H9 (cell line): ENCODE measurements at regions not wholly inside any gene's neighbourhood (a gene's known extent, or its start where the extent isn't known, plus 50 kb on each side); places are given as distances from the start of the nearest gene placed in this dataset.

Source experiments
- DNase-seq: peaks from one replicate; pipeline ENCODE4 v3.0.0-alpha.2; 2017
- H2AFZ ChIP-seq: one replicate; pipeline ENCODE4 v1.6.1; 2013; ENCODE audit warnings: mild to moderate bottlenecking, low read length, control low read depth, moderate library complexity
- H2AK5ac ChIP-seq: 2 replicates; pipeline ENCODE4 v1.6.1; 2013; ENCODE audit warnings: low read length, control low read depth, mixed read lengths; ENCODE audit not compliant: insufficient read length
- H2BK120ac ChIP-seq: one replicate; pipeline ENCODE4 v1.6.1; 2013; ENCODE audit warnings: low read depth, mild to moderate bottlenecking, low read length, control low read depth, inconsistent platforms; ENCODE audit not compliant: poor library complexity, severe bottlenecking
- H2BK12ac ChIP-seq: 2 replicates; pipeline ENCODE4 v1.6.1; 2013; ENCODE audit warnings: low read length, control low read depth, mixed read lengths, low read depth; ENCODE audit not compliant: insufficient read length
- H2BK15ac ChIP-seq: 2 replicates; pipeline ENCODE4 v1.6.1; 2013; ENCODE audit warnings: low read depth, low read length, control low read depth
- H2BK20ac ChIP-seq: one replicate; pipeline ENCODE4 v1.6.1; 2013; ENCODE audit warnings: low read depth, mild to moderate bottlenecking, low read length, control low read depth, inconsistent platforms; ENCODE audit not compliant: poor library complexity, severe bottlenecking
- H2BK5ac ChIP-seq: 2 replicates; pipeline ENCODE4 v1.6.1; 2013; ENCODE audit warnings: low read length, control low read depth, mixed read lengths; ENCODE audit not compliant: insufficient read length
- H3K14ac ChIP-seq: 2 replicates; pipeline ENCODE4 v1.6.1; 2013; ENCODE audit warnings: low read length, control low read depth; ENCODE audit not compliant: insufficient read depth
- H3K18ac ChIP-seq: 2 replicates; pipeline ENCODE4 v1.6.1; 2013; ENCODE audit warnings: low read depth, mild to moderate bottlenecking, mixed read lengths, low read length, control low read depth; ENCODE audit not compliant: insufficient read length
- H3K23ac ChIP-seq: 2 replicates; pipeline ENCODE4 v1.6.1; 2013; ENCODE audit warnings: low read length, control low read depth, mixed read lengths, low read depth; ENCODE audit not compliant: insufficient read length
- H3K23me2 ChIP-seq: 2 replicates; pipeline ENCODE4 v1.6.1; 2013; ENCODE audit warnings: low read depth, mild to moderate bottlenecking, mixed read lengths, low read length, control low read depth; ENCODE audit not compliant: insufficient read length, poor library complexity, severe bottlenecking
- H3K27ac ChIP-seq: 2 replicates; pipeline ENCODE4 v1.5.1; 2013; ENCODE audit warnings: low read length, control low read depth, mixed read lengths, low read depth; ENCODE audit not compliant: insufficient read length
- H3K27me3 ChIP-seq: 2 replicates; pipeline ENCODE4 v1.6.1; 2013; ENCODE audit warnings: low read length, control low read depth, inconsistent platforms; ENCODE audit not compliant: insufficient read depth
- H3K4ac ChIP-seq: 2 replicates; pipeline ENCODE4 v1.6.1; 2013; ENCODE audit warnings: low read depth, mild to moderate bottlenecking, control low read depth, inconsistent platforms, low read length, moderate library complexity
- H3K4me1 ChIP-seq: 2 replicates; pipeline ENCODE4 v1.6.1; 2013; ENCODE audit warnings: low read length, control low read depth, inconsistent platforms; ENCODE audit not compliant: insufficient read depth
- H3K4me2 ChIP-seq: 2 replicates; pipeline ENCODE4 v1.6.1; 2013; ENCODE audit warnings: low read length, control low read depth, mixed read lengths; ENCODE audit not compliant: insufficient read length, insufficient read depth
- H3K56ac ChIP-seq: 2 replicates; pipeline ENCODE4 v1.6.1; 2013; ENCODE audit warnings: low read depth, mild to moderate bottlenecking, mixed read lengths, low read length, control low read depth; ENCODE audit not compliant: insufficient read length
- H3K79me1 ChIP-seq: 2 replicates; pipeline ENCODE4 v1.6.1; 2013; ENCODE audit warnings: low read depth, mild to moderate bottlenecking, moderate library complexity, low read length, control low read depth, inconsistent platforms; ENCODE audit not compliant: insufficient read depth, poor library complexity, severe bottlenecking
- H3K79me2 ChIP-seq: 2 replicates; pipeline ENCODE4 v1.6.1; 2013; ENCODE audit warnings: low read length, control low read depth, inconsistent platforms; ENCODE audit not compliant: insufficient read depth
- H3K9ac ChIP-seq: 2 replicates; pipeline ENCODE4 v1.6.1; 2013; ENCODE audit warnings: low read length, control low read depth, mixed read lengths; ENCODE audit not compliant: insufficient read length; ENCODE audit errors: extremely low read depth
- H3K9me3 ChIP-seq: one replicate; pipeline ENCODE4 v1.6.1; 2013; ENCODE audit warnings: low read depth, low read length, inconsistent platforms; ENCODE audit not compliant: control insufficient read depth
- H3T11ph ChIP-seq: one replicate; pipeline ENCODE4 v1.6.1; 2013; ENCODE audit warnings: mild to moderate bottlenecking, low read length, control low read depth, inconsistent platforms
- H4K20me1 ChIP-seq: one replicate; pipeline ENCODE4 v1.6.1; 2013; ENCODE audit not compliant: control insufficient read depth, insufficient read length, insufficient read depth
- H4K5ac ChIP-seq: 2 replicates; pipeline ENCODE4 v1.6.1; 2013; ENCODE audit warnings: low read depth, mild to moderate bottlenecking, mixed read lengths, low read length, control low read depth; ENCODE audit not compliant: insufficient read length
- H4K8ac ChIP-seq: replicated peaks from 2 replicates; pipeline ENCODE4 v1.6.1; 2013; ENCODE audit warnings: low read length, control low read depth, mixed read lengths, low read depth; ENCODE audit not compliant: insufficient read length
- H4K91ac ChIP-seq: 2 replicates; pipeline ENCODE4 v1.6.1; 2013; ENCODE audit warnings: low read depth, mild to moderate bottlenecking, moderate library complexity, mixed read lengths, low read length, control low read depth; ENCODE audit not compliant: insufficient read length
- H3K27ac Mint-ChIP-seq, 3 experiments: 2 replicates in 2 of 3; 3 replicates in 1 of 3; pipeline ENCODE4 v1.8.0; 2020 to 2021; ENCODE audit warnings: mixed read lengths in 3 of 3, mild to moderate bottlenecking in 1 of 3, moderate library complexity in 1 of 3
- H3K27me3 Mint-ChIP-seq: 2 replicates; pipeline ENCODE4 v1.8.0; 2021; ENCODE audit warnings: low read depth, mild to moderate bottlenecking, moderate library complexity, mixed read lengths
- H3K36me3 Mint-ChIP-seq, 3 experiments: 2 replicates in 2 of 3; 3 replicates in 1 of 3; pipeline ENCODE4 v1.8.0; 2020 to 2021; ENCODE audit warnings: low read depth in 3 of 3, mixed read lengths in 3 of 3; ENCODE audit not compliant: insufficient read depth in 1 of 3
- H3K4me1 Mint-ChIP-seq, 2 experiments: 2 replicates each; pipeline ENCODE4 v1.8.0; 2020; ENCODE audit warnings: mixed read lengths in 2 of 2
- H3K4me3 Mint-ChIP-seq, 2 experiments: 2 replicates in 1 of 2; 3 replicates in 1 of 2; pipeline ENCODE4 v1.8.0; 2020 to 2021; ENCODE audit warnings: mild to moderate bottlenecking in 2 of 2, mixed read lengths in 2 of 2, moderate library complexity in 1 of 2
- H3K9me3 Mint-ChIP-seq, 2 experiments: 2 replicates in 1 of 2; 3 replicates in 1 of 2; pipeline ENCODE4 v1.8.0; 2020; ENCODE audit warnings: mild to moderate bottlenecking in 2 of 2, mixed read lengths in 2 of 2, moderate library complexity in 1 of 2
- CTCF ChIP-seq: fragments of 200-600 bp; sonication (generic); conservative IDR thresholded peaks from 3 replicates; pipeline ENCODE4 v1.8.0; 2021; ENCODE audit warnings: antibody characterized with exemption, mild to moderate bottlenecking
- WGBS: extraction: QIAGEN DNeasy Blood & Tissue Kit; methylation state at CpG from one replicate; pipeline ENCODE4 v1.1.7; 2013; ENCODE audit warnings: missing lambda C conversion rate, low lambda C conversion rate, mixed read lengths; ENCODE audit not compliant: insufficient read length; ENCODE audit errors: extremely low coverage; 5-methylcytosine and 5-hydroxymethylcytosine counted together

DNA sequence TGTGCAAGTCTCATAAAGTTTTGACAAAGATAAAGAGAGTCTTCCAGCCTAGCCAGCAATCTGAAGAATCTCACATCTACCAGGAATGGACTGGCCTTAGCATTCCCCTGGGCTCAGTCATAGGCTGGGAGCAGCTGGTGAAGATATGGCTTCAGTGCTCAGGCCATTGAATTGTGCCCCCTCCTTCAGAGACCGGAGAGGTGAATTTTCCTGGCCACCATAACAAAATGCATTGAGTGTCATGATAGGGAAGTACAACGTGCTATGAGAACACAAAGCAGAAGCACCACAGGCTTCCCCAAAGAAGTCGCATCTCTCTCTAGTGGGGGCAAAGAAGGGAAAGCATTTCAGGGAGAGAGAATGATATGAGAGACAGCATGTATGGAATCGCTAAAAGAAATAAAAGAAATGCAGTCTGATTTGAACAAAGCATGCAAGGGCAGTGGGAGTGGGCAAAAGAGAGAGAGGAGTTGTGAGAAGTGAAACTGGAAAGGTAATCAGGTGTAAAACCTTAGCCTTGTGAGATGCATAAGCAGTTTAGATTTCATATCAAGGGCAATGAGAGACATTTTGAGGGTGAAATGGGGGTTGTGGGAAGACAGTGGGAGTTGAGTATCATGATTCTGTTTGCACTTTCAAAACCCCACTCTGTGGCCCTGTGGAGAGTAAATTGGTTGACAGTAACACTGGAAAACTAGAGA lies 57.1 kb upstream of the NMUR2 start:
- no peak overlapping the region for H3T11ph ChIP-seq
- no peak overlapping the region for H2BK5ac ChIP-seq
- Mint-ChIP-seq H3K36me3 (no peaks in the 10 kb centered on the region), H3K27ac (no peak overlapping the region), H3K4me1 (0 out of 4 replicates have a peak, but pooled peaks cover 0 to 3% of the 10 kb centered on the region in 2 experiments), H3K27me3 (peaks cover 2% of the 10 kb centered on the region), H3K9me3 (no peaks in the 10 kb centered on the region), H3K4me3 (no peak overlapping the region)
- no peak overlapping the region for H3K14ac ChIP-seq
- no peaks in the 10 kb centered on the region for H4K20me1 ChIP-seq
- H2AFZ ChIP-seq = no peak overlapping the region
- H4K91ac ChIP-seq = no peak overlapping the region
- no peak overlapping the region for H3K27ac ChIP-seq
- no peak overlapping the region for H2BK120ac ChIP-seq
- no peak for TF ChIP-seq CTCF
- H3K9me3 ChIP-seq = no peaks in the 10 kb centered on the region
- H3K9ac ChIP-seq = no peak overlapping the region
- no peaks in the 10 kb centered on the region for H3K23me2 ChIP-seq
- H4K8ac ChIP-seq = no peak overlapping the region
- H4K5ac ChIP-seq = no peak overlapping the region
- no peaks in the 10 kb centered on the region for H3K79me1 ChIP-seq
- no peak overlapping the region for H2BK15ac ChIP-seq
- no peak overlapping the region for H3K56ac ChIP-seq
- no peak overlapping the region for H2BK20ac ChIP-seq
- H3K18ac ChIP-seq = no peak overlapping the region
- H3K23ac ChIP-seq = no peak overlapping the region
- DNase-seq = no peak
- no peaks in the 10 kb centered on the region for H3K79me2 ChIP-seq
- no CpG with 5 or more reads among the region's 4 CpGs for WGBS
- H2BK12ac ChIP-seq = no peak overlapping the region
- H2AK5ac ChIP-seq = no peak overlapping the region
- H3K4me2 ChIP-seq = no peak overlapping the region
- no peaks in the 10 kb centered on the region for H3K4me1 ChIP-seq
- no peaks in the 10 kb centered on the region for H3K27me3 ChIP-seq
- no peak overlapping the region for H3K4ac ChIP-seq
